Right renal cortex interstitium (tissue), 3 donors: ENCODE measurements at regions not wholly inside any gene's neighbourhood (a gene's known extent, or its start where the extent isn't known, plus 50 kb on each side); places are given as distances from the start of the nearest gene placed in this dataset.

ENCODE experiments used
- DNase-seq, 3 donors: peaks; one replicate each; pipeline ENCODE4 v3.0.0-alpha.2; 2013; ENCODE audit warnings: low read depth in 3 of 3, low spot score in 2 of 3

DNA sequence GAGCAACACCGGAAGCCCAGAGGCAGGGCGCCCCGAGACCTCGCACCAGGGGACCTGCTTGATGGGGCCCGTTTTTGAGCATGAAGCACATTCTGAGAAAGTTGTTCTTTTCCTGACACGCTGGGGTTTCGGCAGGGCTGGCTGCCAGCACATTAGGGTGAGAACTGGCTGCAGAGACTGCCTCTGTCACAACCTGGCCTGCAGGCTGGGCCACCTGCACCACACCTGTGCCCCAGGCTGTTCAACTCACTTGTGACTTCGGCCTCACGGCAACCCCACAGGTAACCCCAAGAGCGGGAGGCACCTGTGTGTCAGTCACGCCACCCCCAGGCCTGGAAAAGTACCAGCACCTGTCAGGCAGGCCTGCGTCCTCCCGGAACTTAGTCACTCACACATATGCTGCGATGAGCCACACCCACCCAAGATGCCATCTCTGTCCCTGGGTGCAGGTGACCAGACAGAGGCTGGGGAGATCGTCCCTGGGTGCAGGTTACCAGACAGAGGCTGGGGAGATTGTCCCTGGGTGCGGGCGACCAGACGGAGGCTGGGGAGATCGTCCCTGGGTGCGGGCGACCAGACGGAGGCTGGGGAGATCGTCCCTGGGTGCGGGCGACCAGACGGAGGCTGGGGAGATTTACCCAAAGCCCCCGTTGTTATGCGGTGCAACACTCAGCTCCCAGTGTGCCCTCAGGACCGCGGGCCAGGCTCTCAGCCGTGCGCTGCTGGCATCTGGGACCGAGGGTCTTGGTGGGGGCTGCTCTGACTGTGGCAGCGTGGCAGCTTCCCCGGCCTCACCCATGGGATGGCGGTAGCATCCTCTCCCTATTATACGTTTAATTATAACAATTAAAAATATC is 82.5 kb upstream of the BHLHE23 start:
- DNase-seq = no peak

DNA sequence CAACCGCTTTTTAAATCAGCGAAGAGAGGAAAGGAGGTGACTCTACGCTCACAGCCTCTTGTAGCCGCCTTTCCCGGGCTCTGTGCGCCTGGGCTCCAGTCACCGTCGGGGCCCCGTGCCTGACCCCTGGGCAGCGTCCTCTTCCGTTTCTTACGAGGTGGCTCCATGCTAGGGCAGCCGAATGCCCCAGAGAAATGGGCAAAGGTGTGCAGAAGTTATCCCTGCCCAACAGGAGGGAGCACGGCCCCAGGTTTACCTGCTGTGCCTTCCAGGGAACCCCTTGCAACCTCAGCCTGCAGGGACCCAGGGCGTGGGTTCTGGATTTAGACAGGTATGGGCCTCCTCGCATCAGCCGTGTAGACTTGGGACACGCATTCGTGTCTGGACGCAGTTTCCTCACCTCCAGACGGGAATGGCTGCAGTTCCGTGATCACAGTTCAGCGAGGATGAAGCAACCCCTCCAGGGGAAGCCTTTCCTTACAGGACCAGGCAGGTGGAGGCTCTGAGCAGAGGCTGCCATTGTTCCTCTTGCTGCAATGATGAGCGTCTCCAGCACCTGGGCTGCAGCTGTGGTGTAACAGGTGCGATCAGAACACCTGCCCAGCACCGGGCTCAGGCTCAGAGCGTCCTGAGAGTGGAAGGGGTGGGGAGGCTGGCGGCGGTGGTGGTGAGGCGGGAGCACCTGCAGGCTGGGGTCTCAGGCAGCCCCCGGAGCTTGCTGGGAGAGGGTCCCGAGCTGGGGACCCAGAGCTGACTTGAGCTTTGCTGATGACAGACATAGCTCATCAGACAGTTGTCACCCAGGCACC is 81.3 kb upstream of the BHLHE23 start:
- DNase-seq = no peak

DNA sequence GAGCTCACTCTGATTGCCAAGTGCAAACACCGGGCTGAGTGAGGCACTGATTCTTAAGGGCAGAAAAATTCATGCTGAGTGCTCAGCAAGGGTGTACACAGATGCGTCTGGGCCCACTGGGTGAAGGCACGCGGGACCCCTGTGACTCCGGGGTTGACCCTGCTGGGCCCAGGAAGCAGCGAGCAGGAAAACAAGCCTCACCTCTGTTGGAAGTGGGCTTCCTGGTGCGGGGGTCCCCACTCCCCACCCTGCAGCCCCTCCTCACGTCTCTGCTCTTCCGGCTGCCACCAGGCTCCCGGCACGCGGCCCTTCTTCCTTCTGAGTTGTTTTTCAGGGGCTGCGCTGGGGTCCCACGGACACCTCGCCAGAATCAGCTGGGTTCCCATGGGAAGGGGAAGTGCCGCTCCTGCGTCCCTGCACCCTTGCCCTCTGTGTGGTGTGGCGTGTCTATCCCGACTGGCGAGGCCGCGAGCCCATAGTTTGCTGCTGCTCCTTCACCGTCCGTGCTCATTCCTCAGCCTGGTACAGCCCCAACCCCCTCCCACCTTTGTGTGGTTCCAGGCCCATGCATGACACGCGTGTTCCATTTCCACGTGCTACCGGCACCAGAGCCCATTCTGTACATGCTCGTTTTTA is 80.6 kb upstream of the BHLHE23 start:
- no peak for DNase-seq

DNA sequence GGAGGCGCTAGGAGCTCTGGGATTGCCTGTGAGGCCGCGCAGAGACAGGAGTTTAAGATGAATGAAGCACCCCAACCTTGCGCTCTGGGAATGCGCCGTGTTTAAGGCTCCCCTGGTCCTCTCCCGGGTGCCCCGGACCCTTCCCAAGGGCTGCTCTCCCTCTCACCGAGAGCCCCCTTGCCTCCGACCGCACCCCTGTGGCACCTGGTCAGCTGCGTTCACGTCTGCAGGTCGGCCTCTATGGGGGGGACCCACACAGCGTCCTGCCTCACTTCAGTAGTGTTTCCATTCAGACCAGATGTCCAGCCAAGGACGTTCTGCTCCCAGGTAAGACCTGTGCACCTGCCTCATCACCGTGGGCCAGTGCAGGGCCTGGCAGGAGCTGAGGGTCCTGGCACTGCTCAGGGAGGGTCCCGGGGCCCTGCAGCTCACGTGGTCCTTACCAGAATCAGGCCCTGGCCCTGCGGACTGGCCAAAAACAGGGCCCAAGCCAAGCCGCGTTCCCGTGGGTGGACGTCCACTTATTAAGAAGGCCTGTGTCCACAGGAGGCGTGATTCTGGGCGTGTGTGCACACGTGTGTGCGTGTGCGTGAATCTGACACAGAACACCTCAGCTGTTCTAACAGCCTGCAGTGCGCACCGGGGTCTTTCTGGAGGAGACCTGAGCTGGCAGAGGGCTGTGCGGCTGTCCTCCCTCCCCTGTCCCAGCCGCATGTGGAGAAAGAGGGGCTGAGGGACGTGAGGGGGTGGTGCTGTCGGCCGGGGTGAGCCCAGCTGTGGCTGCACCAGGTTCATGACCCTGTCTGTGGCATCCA is 79.9 kb upstream of the BHLHE23 start:
- no peak for DNase-seq

DNA sequence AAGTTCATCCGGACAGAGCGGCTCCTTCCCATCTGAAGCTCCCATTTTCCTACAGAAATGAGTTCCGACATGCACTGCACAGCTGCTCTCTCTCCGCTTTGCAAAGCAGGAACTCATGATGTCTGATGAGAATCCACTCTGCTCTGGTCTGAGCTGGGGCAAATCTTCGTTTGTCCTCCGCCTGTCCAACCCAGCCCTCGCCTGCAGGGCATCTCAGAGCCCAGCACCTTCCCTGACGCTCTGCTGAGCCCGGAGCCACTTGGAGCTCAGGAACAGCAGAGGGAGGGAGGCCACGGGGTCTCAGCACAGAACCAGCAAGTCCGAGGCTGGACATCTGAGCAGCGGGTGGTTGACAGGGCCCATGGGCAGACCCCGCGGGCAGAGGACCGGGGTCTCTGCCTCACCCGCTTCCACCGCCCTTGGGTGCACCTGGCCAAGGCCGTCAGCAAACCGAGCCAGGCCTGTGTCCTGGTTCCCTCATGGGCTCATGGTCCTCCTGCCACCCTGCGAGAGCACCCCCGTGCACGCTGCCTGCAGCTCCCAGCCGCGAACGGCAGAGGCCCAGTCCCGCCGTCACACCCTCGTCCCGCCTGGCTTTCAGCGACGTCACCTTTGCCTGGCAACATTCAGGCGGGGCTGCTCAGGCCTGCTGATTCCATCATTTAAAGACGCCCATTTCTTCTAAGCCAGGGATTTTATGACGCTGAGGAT is 78.5 kb upstream of the BHLHE23 start:
- no peak for DNase-seq

DNA sequence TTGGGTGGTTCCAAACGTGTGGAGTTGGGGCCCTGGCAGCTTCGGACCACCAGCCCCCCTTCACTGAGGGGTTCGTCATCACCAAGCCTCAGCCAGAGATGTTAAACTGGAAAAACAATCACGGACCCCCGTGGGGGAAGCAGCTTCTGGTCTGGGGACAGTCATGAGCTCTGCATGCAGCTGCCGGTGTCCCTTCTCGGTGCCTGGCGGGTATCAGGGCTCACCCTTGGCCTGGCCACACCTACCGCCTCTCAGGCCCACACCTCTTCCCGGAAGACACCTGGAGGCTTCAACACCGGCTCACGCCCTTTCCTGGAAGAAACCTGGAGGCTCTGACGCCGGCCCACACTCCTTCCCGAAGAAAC is 77.8 kb upstream of the BHLHE23 start:
- DNase-seq = no peak

DNA sequence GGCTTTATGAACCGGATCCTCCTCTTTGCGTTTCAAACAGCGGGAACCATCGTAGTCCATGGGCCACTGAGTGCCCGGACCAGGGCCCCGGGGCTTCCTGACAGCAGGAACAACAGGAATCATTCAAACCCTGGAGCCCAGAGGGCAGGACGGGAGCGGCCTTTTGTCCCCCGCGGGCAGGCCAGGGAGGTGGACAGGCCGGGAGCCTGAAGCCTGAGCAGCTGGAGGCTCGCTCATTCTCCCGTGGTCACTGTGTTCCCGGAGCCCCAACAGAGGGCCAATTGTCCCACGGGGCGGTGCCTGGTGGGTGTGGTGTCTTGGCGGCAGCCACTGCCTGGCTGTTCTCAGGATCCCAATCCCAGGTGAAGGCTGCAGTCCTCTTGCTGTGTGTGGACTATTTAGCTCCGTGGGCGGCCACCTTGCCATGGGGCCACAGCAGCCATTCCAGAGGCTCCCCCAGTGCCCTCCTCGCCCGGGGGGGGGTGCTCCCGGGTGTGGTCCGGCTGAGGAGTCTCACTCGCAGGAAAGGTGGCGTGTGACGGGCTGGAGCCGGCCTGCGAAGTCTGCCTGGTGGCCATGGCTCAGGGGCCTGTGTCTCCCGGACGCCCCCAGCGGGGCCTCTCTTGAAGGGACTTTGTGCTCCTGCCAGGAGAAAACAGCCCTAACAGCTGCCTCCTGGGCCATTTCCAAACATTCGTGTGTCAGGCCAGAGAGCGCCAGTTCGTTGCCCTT is 77.2 kb upstream of the BHLHE23 start:
- DNase-seq = no peak

DNA sequence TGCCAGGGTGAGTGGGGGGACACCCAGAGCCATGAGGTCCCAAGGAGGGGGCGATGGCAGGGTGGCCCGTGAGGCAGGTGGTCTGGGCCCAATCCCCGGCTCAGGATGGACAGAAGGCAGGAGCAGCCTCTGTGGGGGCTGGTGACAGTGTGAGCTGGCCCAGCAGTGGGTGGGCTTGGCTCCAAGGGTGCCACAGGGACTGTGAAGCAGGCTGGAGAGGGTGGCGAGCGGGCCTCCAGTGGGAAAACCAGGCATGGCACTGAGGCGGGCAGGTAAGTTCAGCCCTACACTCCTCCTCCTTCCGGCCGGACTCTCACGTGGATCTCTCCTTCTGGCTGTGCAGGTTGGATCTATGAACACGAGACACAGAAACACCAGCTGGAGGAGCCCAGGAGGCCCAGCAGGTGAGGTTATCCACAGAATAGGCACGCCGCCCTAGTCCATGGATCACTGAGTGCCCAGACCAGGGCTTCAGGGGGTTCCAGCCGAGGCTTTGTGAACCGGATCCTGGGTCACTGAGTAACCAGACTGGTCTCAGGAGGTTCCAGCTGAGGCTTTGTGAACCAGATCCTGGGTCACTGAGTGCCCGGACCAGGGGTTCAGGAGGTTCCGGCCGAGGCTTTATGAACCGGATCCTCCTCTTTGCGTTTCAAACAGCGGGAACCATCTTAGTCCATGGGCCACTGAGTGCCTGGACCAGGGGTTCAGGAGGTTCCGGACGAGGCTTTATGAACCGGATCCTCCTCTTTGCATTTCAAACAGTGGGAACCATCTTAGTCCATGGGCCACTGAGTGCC is 76.4 kb upstream of the BHLHE23 start:
- no peak for DNase-seq

DNA sequence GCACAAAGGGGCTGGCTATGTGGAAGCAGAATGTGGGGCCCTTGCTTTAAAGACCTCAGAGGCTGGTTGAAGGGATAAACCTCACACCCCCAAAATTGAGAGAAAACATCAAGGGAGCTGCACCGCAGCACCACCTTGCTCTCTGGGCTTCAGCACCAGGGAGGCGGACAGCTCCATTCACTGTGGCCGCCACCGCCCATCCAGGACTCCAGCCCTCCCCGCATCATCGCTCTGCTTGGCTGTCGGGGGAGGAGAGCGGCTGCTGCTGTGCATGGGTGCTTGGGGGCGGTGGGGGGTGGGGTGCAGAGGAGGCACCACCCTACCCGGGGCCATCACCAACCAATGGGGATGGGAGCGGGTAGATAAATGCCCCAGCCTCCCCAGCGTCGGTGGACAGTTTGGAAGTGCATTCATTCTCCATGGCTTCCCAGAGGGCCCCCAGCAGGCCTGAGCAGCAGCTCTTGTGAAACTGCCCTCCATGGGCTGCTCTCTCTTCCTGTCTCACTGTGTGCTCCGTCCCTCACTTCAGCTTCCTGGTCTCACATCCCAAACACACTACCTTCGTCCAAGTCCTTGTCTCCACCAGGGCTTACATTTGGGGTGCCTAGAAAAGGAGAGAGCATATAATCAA is 75.7 kb upstream of the BHLHE23 start:
- DNase-seq = peak in 1 of 3 donors; percentile 66

DNA sequence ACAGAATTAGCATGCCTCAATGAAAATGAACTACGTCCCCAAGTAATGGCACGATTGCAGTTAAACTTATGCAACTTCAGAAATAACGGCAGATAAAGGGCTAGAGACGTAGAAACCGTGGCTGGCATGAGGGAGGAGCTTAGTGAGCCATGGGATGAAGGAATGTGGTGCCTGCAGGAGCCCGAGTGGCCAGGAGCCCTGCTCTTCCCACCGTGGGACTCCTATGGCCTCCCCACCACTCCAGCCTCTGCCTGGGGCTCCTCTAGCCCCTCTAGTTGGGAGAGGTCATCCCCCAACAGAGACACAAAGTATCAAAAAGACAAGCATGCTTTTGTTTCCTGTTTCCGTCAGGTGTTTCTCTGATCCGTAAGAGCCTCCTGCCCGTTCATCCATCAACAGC is 75.1 kb upstream of the BHLHE23 start:
- DNase-seq = no peak

DNA sequence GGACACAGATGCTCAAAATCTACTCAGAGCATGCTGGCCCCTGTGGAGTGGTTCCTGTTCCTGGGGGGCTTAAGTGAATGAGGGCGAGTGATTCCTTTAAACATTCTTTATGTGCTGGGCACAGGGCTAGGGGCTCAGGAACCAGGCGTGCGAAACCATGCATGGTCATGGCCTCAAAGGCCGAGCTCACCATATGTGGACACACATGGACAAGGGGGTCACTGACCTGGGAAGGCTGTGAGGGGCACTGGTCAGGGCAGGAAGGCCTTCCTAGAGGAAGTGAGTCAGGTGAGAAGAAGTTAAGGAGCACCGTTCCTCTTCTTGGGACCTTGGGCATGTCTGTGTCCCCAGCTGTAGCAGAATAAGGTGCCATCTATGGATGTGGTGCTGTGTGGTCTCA is 74.6 kb upstream of the BHLHE23 start:
- no peak for DNase-seq

DNA sequence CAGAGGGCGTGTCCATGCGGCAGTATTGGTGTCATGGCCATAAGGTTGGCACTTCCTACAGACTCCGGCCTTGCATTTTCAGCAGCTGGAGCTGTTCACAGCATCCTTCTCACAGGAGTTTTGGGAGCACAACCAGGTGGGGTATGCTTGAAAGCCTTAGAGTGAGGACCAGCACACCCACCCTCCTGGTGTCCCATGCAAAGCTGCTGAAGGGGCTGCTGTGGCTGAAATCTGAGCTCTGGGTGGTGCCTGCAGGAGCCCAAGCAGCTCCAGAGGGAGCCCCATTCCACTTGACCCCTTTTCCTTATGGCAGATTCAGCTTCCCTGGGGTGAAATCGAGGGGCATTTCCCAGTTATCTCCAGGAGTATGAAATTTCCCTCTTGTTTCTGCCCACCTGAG is 74.0 kb upstream of the BHLHE23 start:
- DNase-seq = no peak

DNA sequence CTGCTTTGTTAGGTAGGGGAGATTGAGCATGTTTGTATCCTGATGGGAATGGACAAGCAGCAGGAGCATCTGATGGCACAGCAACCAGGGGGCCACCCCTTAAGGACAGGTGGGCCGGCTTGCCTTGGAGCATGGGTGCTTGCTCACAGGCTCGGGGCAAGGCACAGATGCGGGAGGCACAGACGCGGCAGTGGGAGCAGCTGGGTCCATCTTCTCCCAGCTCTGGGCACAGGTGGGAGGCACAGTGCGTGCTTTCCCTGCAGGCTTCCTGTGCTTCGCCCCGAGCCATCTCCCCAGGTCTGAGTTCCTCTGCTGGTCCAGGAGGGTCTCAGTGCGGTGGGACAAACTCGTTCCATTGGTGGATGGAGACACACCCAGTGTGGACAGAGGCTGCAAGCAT is 73.6 kb upstream of the BHLHE23 start:
- DNase-seq = no peak

DNA sequence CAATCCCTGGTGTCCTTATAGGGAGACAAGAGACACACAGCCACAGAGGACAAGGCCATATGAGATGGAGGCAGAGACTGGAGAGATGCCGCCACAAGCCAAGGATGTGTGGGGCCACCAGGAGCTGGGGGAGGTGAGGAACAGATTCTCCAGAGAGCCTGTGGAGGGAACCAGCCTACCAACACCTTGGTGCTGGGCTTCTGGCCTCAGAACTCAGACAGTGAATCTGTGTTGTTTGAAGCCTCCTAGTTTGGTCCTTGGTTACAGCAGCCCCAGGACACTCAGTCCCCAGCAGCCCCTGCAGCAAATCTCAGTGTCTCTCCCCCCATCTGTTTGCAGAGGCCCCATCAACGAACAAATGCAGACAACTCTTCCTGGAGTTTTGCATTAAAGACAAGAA is 73.2 kb upstream of the BHLHE23 start:
- no peak for DNase-seq

DNA sequence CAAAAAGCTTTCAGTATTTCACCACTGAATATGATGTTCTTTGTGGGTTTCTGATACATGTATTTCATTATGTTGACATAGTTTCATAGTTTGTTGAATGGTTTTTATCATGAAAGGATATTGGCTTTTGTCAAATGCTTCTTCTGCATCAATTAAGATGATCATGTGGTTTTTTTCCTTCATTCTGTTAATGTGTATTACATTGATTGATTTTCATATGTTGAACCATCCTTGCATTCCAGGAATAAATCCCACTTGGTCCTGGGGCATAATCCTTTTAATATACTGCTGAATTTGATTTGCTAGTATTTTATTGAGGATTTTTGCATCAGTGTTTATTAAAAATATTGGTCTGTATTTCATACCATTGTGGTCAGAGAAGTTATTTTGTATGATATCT is 70.9 kb upstream of the BHLHE23 start:
- DNase-seq = no peak

DNA sequence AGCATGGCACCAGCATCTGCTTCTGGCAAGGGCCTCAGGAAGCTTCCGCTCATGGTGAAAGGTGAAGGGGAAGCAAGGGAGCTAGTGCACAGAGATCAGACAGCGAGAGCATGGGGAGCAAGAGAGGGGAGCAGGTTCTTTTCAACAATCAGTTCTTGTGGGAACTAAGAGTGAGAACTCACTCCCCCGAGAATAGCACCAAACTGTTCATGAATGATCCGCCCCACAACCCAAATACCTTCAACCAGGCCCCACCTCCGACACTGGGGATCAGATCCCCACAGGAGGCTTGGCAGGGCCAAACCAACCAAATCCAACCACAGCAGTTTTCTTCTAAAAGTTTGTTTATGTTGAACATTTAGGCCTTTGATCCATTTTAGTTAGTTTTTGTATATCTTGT is 69.7 kb upstream of the BHLHE23 start:
- DNase-seq = no peak

DNA sequence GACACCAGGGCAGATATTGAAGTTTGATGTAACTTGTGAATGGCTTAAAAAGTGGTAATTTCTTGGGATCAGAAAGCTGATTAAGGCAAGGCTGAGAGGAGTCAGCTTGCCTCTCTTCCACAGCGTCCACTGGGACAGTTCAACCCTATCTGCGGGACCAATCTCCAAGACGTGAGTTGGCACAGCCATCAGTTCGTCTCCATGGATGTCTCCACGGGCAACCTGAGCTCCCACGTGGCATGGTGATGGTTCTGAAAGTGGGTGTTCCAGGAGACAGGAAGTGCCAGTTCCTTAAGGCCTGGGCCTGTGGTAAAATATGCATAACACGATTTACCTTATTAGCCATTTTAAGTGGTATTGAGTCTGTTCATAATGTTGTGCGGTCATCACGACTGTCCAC is 67.9 kb upstream of the BHLHE23 start:
- no peak for DNase-seq

DNA sequence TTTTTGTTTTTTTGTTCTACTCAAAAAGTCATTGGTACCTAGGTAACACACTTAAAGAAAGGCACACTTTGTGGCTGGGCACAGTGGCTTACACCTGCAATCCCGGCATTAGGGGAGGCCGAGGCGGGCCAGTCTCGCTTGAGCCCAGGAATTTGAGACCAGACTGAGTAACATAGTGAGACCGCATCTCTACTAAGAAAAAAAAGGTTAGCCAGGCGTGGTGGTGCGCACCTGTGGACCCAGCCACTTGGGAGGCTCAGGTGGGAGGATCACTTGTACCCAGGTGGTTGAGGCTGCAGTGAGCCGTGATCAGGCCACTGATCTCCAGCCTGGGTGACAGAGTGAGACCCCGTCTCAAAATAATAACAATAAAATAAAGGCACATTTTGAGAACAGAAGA is 67.4 kb upstream of the BHLHE23 start:
- DNase-seq = no peak
